ENCODE measurements at regions not wholly inside any gene's neighbourhood (a gene's known extent, or its start where the extent isn't known, plus 50 kb on each side); places are given as distances from the start of the nearest gene placed in this dataset.
A peak's percentile ranks its signal among the peaks of the same experiment; 100 is the strongest.

- peak; percentile 9 for DNase-seq (ENCODE audit: low spot score)
These were observed 53.9 kb upstream of the KIAA1210 start for GRCh38 chrX:119181491-119181890.

- DNase-seq (ENCODE audit: low spot score), result no peak
These were observed 49.9 kb upstream of the PGRMC1 start for GRCh38 chrX:119186194-119186593.

All from HuH-7.5 (cell line).